HEK293T (cell line): ENCODE measurements at regions not wholly inside any gene's neighbourhood (a gene's known extent, or its start where the extent isn't known, plus 50 kb on each side); places are given as distances from the start of the nearest gene placed in this dataset.

Experiments used
- CTCF ChIA-PET: fragments of 350-600 bp; formaldehyde crosslinking; extraction: SDS; loops from one replicate; lab custom pipeline; 2021; ENCODE audit warnings: antibody characterized with exemption, inconsistent platforms; lab: Yijun Ruan, JAX
- POLR2A ChIA-PET: fragments of 350-600 bp; formaldehyde crosslinking; extraction: SDS; loops from one replicate; lab custom pipeline; 2020; ENCODE audit warnings: antibody characterized with exemption, inconsistent platforms; lab: Yijun Ruan, JAX
- DNase-seq: peaks from one replicate; pipeline ENCODE4 v3.0.0; 2012; ENCODE audit warnings: mixed read lengths; ENCODE audit errors: extremely low spot score
- ARNT ChIP-seq: fragments of 450-650 bp; IDR thresholded peaks from 2 replicates; pipeline ENCODE4 v1.6.1; 2017; ENCODE audit warnings: mild to moderate bottlenecking
- BHLHE40 ChIP-seq: fragments of 450-650 bp; IDR thresholded peaks from 2 replicates; pipeline ENCODE4 v1.6.1; 2016; ENCODE audit warnings: mild to moderate bottlenecking, moderate library complexity, borderline replicate concordance
- CTBP1 ChIP-seq: fragments of 450-650 bp; IDR thresholded peaks from 2 replicates; pipeline ENCODE4 v1.6.1; 2016; ENCODE audit warnings: borderline replicate concordance
- ELF4 ChIP-seq: fragments of 450-650 bp; IDR thresholded peaks from 2 replicates; pipeline ENCODE4 v1.6.1; 2017; ENCODE audit warnings: antibody characterized with exemption
- FOXA1 ChIP-seq: fragments of 450-650 bp; IDR thresholded peaks from 2 replicates; pipeline ENCODE4 v1.6.1; 2016; ENCODE audit warnings: mild to moderate bottlenecking
- FOXK2 ChIP-seq: fragments of 450-650 bp; IDR thresholded peaks from 2 replicates; pipeline ENCODE4 v1.6.1; 2016; ENCODE audit warnings: mild to moderate bottlenecking
- FOXM1 ChIP-seq: fragments of 450-650 bp; IDR thresholded peaks from 2 replicates; pipeline ENCODE4 v1.6.1; 2017; ENCODE audit warnings: mild to moderate bottlenecking, borderline replicate concordance
- HDGF ChIP-seq: fragments of 450-650 bp; IDR thresholded peaks from 2 replicates; pipeline ENCODE4 v1.6.1; 2017; ENCODE audit warnings: antibody characterized with exemption, borderline replicate concordance
- L3MBTL2 ChIP-seq: fragments of 450-650 bp; conservative IDR thresholded peaks from 2 replicates; pipeline ENCODE4 v1.6.1; 2016; ENCODE audit warnings: mild to moderate bottlenecking
- LEF1 ChIP-seq: fragments of 450-650 bp; IDR thresholded peaks from 2 replicates; pipeline ENCODE4 v1.6.1; 2017; ENCODE audit warnings: mild to moderate bottlenecking, borderline replicate concordance
- NFRKB ChIP-seq: fragments of 450-650 bp; IDR thresholded peaks from 2 replicates; pipeline ENCODE4 v1.6.1; 2016; ENCODE audit warnings: mild to moderate bottlenecking, moderate library complexity
- SP1 ChIP-seq: fragments of 450-650 bp; IDR thresholded peaks from 2 replicates; pipeline ENCODE4 v1.6.1; 2017
- SUZ12 ChIP-seq: fragments of 450-650 bp; IDR thresholded peaks from 2 replicates; pipeline ENCODE4 v1.6.1; 2016; ENCODE audit warnings: mild to moderate bottlenecking
- TARDBP ChIP-seq: fragments of 450-650 bp; IDR thresholded peaks from 2 replicates; pipeline ENCODE4 v1.6.1; 2016
- ZNF384 ChIP-seq: fragments of 450-650 bp; IDR thresholded peaks from 2 replicates; pipeline ENCODE4 v1.6.1; 2016
- TF ChIP-seq, protein P1 (sequence below): fragments of 450-650 bp; IDR thresholded peaks from 2 replicates; pipeline ENCODE4 v1.6.1; 2016

DNA sequence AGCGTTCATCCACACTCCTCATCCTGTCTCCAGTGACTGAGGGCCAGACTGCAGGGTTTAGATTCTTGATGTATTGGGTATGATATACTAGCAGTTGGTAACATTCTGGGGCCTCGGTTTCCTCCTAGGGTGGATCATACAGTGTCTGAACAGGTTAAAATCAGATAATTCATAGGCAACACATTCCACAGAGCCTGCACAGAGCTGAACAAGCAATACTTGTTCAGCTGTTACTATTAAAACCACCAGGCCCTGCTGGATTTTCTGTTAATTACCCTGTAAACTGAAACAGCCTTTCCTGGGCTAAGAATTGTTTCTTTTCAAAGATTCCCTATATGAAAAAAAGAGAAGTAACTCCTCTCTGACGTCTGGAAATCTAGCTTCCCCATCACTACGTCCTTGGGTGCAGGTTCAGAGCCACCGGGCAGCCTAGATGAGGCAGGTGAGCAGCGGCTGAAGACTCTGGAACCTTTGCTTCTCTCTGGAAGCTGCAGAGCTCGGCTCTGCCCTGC lies 1313.5 kb upstream of the WWC1 start:
- TF ChIP-seq ELF4 (no peak), NFRKB (no peak), HDGF (no peak), ARNT (no peak), CTBP1 (no peak)
- no peak for DNase-seq
- CTCF ChIA-PET: no interaction called here
- POLR2A ChIA-PET: no interaction called here

DNA sequence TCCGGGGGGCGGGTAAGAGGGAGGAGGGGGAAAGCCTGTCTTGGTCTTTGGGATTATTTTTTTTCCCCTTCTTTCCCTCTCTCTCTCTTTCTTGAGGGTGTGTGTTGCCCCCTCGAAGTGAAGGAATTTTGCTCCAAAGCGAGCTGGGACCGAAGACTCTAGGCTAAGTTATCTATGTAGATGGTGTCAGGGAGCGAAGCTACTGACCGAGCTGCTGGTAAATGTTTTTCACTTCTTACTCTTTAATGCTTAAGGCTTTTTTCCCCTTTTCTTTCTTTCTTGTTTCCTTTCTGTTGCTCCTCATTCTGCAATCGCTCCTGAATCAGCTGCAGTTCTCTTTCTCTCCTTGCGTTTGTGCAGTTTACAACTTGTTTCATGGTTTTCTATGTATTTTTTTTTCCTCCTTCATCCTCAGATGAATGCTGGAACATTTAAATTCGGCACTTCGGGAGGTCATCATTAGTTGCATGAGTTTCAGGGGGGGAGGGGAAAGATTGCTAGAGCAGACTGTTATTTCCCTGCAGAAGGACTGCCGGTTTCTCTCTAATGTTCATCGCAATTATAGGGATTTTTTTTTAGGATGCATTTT lies 1312.0 kb upstream of the WWC1 start:
- ChIA-PET POLR2A (no interaction called here), CTCF (no interaction called here)
- no peak for DNase-seq
- TF ChIP-seq TARDBP: no peak
- no peak for TF ChIP-seq ELF4
- TF ChIP-seq, protein P1, sequence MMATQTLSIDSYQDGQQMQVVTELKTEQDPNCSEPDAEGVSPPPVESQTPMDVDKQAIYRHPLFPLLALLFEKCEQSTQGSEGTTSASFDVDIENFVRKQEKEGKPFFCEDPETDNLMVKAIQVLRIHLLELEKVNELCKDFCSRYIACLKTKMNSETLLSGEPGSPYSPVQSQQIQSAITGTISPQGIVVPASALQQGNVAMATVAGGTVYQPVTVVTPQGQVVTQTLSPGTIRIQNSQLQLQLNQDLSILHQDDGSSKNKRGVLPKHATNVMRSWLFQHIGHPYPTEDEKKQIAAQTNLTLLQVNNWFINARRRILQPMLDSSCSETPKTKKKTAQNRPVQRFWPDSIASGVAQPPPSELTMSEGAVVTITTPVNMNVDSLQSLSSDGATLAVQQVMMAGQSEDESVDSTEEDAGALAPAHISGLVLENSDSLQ: no peak
- no peak for TF ChIP-seq FOXK2
- no peak for TF ChIP-seq ZNF384
- TF ChIP-seq ARNT: no peak
- no peak for TF ChIP-seq NFRKB
- TF ChIP-seq FOXM1: no peak
- TF ChIP-seq FOXA1: no peak
- no peak for TF ChIP-seq CTBP1
- no peak for TF ChIP-seq HDGF
- TF ChIP-seq L3MBTL2: no peak
- no peak for TF ChIP-seq SUZ12
- TF ChIP-seq SP1: no peak
- no peak for TF ChIP-seq BHLHE40
- no peak for TF ChIP-seq LEF1

DNA sequence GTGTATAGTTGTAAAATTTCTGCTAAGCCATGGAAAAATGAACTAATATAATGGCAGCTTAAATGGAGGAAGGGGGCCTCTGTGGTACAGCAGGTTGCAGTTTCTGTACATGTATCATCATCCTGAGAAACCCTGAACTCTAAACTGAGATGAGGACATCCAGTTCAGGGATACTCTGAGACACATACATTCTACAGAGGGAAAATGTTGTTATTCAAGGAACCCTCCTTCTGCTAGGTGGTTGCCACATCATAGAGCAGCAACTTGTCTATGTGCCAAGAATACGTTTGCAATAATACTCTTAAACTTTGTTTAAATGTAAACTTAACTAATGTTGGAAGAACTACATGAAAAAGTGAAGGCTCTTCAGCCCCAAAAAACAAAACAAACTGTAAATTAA lies 1310.8 kb upstream of the WWC1 start:
- no peak for DNase-seq
- no peak for TF ChIP-seq CTBP1
- TF ChIP-seq SP1: no peak
- no peak for TF ChIP-seq ARNT
- no peak for TF ChIP-seq HDGF
- no peak for TF ChIP-seq FOXA1
- TF ChIP-seq SUZ12: no peak
- TF ChIP-seq LEF1: no peak
- no peak for TF ChIP-seq NFRKB
- TF ChIP-seq, protein P1: no peak
- TF ChIP-seq ELF4: no peak
- TF ChIP-seq FOXM1: no peak
- no peak for TF ChIP-seq TARDBP
- TF ChIP-seq ZNF384: no peak
- no peak for TF ChIP-seq FOXK2
- ChIA-PET CTCF (no interaction called here), POLR2A (no interaction called here)

DNA sequence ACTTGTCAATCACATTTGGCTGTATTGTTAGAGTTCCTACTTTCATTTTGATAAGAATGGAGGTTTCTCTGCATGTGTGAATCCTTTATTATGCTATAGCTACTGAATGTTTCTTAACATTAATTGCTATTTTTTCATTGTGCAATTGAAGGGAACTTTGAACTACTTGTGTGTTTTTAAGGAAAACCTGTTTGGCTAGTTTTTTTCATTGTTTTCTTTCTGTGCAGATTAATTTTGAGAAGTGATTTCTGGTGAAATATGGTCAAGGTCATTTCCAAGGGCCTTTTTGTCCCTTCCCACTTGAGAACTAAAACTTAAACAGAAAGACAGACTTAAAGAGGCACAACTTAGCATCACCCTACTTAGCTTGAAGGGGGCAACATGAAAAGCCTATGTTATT lies 1309.2 kb upstream of the WWC1 start:
- ChIA-PET POLR2A (no interaction called here), CTCF (no interaction called here)
- no peak for DNase-seq
- TF ChIP-seq L3MBTL2: no peak

DNA sequence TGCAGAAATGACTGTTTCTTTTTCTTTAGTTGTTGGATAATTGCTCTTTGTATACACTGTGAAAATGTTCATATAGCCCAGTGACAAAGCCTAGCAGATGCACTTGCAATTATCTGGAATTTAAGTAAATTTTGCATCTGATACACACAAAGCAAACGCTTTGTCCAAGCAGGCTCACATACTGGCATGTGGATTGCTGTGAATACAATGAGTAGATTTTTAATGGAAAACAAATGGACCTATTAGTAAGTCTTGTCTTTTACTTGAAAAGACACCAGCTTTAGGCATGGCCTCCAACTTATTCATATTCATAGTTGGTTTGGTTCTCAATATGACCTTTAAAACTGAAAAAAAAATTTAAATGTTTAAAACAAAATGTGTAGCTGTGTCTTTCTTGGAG lies 1299.8 kb upstream of the WWC1 start:
- CTCF ChIA-PET: no interaction called here
- DNase-seq: no peak
- no peak for TF ChIP-seq CTBP1
- no peak for TF ChIP-seq LEF1
- TF ChIP-seq NFRKB: no peak
- TF ChIP-seq, protein P1: no peak
- TF ChIP-seq FOXA1: no peak
- no peak for TF ChIP-seq HDGF
- TF ChIP-seq BHLHE40: no peak
- TF ChIP-seq SUZ12: no peak
- no peak for TF ChIP-seq SP1
- no peak for TF ChIP-seq ARNT
- TF ChIP-seq ELF4: no peak
- no peak for TF ChIP-seq FOXK2
- no peak for TF ChIP-seq L3MBTL2
- no peak for TF ChIP-seq TARDBP
- POLR2A ChIA-PET: no interaction called here

DNA sequence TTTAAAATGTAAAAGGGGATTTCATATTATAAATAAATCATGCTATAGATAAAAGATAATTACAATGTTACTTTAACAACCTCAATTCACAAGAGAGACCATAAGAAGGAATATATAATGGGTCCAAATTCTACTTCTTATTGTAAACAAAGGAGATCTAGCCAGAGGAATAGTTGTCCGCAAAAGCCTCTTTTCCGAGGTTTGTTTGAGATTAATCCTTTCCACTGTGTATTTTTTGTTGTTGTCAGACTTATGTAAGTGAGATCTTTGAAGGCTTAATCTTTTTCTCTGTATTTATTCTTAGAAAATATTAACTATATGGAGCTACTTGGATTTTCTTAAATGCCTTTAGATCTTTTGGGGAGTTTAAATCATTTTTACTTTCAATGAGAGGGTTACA lies 1299.3 kb upstream of the WWC1 start:
- no peak for DNase-seq
- TF ChIP-seq CTBP1 (no peak), BHLHE40 (no peak), FOXK2 (no peak), NFRKB (no peak), ELF4 (no peak), LEF1 (no peak), SP1 (no peak), ZNF384 (no peak), ARNT (no peak), FOXA1 (no peak), SUZ12 (no peak), FOXM1 (no peak), L3MBTL2 (no peak), TARDBP (no peak), HDGF (no peak)
- TF ChIP-seq, protein P1: no peak
- POLR2A ChIA-PET: no interaction called here
- CTCF ChIA-PET: no interaction called here
